Adrenal gland (tissue), 5 donors: ENCODE measurements at regions not wholly inside any gene's neighbourhood (a gene's known extent, or its start where the extent isn't known, plus 50 kb on each side); places are given as distances from the start of the nearest gene placed in this dataset.

ENCODE experiments used
- POLR2A ChIP-seq, 2 donors: fragments of 450-650 bp; IDR thresholded peaks; one replicate each; pipeline ENCODE4 v1.6.1; 2017; ENCODE audit warnings: antibody characterized with exemption in 2 of 2, mild to moderate bottlenecking in 2 of 2, moderate library complexity in 1 of 2
- TF ChIP-seq, protein P1 (sequence below), 6 experiments: fragments of 450-650 bp in 4 of 6; fragments of 200-600 bp in 2 of 6; sonication (generic) in 1 of 6; IDR thresholded peaks; 1 replicate in 5 of 6; 2 replicates in 1 of 6; pipeline versions ENCODE4 v1.5.1 to v1.8.0; 2016 to 2021; ENCODE audit warnings: antibody characterized with exemption in 6 of 6, mild to moderate bottlenecking in 2 of 6, moderate library complexity in 1 of 6
- donor health status: DM: no; HTN: no; CAD: no.

DNA sequence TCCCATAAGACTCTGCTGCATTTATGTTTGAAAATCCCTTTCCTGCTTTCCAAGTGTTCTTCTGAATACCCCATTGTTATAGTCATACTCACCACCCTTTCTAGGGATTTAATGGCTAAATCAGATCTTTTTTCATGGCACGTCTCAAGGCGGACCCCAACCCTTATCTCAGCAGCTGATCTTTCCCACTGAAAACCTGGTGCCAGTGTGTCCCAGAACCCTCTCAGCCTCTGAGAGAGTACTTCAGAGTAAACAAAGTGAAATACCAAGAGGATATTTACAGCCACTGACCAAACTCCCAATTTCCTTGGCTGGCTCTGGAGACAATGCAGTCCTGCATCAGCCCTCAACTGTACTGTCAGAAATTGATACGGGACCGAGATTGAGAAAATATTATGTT, 101.7 kb downstream of the TMEM100 start:
- TF ChIP-seq, protein P1, sequence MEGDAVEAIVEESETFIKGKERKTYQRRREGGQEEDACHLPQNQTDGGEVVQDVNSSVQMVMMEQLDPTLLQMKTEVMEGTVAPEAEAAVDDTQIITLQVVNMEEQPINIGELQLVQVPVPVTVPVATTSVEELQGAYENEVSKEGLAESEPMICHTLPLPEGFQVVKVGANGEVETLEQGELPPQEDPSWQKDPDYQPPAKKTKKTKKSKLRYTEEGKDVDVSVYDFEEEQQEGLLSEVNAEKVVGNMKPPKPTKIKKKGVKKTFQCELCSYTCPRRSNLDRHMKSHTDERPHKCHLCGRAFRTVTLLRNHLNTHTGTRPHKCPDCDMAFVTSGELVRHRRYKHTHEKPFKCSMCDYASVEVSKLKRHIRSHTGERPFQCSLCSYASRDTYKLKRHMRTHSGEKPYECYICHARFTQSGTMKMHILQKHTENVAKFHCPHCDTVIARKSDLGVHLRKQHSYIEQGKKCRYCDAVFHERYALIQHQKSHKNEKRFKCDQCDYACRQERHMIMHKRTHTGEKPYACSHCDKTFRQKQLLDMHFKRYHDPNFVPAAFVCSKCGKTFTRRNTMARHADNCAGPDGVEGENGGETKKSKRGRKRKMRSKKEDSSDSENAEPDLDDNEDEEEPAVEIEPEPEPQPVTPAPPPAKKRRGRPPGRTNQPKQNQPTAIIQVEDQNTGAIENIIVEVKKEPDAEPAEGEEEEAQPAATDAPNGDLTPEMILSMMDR (IDR thresholded peaks at IDR 0.05): no peak
- no peak for TF ChIP-seq POLR2A (IDR thresholded peaks at IDR 0.05)
